SJCRH30 (cell line): ENCODE measurements at regions not wholly inside any gene's neighbourhood (a gene's known extent, or its start where the extent isn't known, plus 50 kb on each side); places are given as distances from the start of the nearest gene placed in this dataset.

ENCODE experiments used
- DNase-seq, 2 experiments: peaks; one replicate each; pipeline ENCODE4 v3.0.0-alpha.2; 2015 to 2020
- H3K27ac ChIP-seq: fragments of 250-450 bp; sonication (Bioruptor Pico); 2 replicates; pipeline ENCODE4 v1.5.1; 2020; ENCODE audit warnings: mild to moderate bottlenecking, moderate library complexity
- H3K27me3 ChIP-seq: fragments of 250-450 bp; sonication (Bioruptor Pico); 2 replicates; pipeline ENCODE4 v1.5.1; 2020; ENCODE audit warnings: mild to moderate bottlenecking, moderate library complexity
- H3K36me3 ChIP-seq: fragments of 250-450 bp; sonication (Bioruptor Pico); 2 replicates; pipeline ENCODE4 v1.5.1; 2020; ENCODE audit warnings: mild to moderate bottlenecking, moderate library complexity
- H3K4me1 ChIP-seq: fragments of 250-450 bp; sonication (Bioruptor Pico); 2 replicates; pipeline ENCODE4 v1.5.1; 2020; ENCODE audit warnings: mild to moderate bottlenecking, moderate library complexity
- H3K4me3 ChIP-seq: fragments of 250-450 bp; sonication (Bioruptor Pico); 2 replicates; pipeline ENCODE4 v1.5.1; 2020; ENCODE audit warnings: mild to moderate bottlenecking, moderate library complexity
- H3K9me3 ChIP-seq: fragments of 250-450 bp; sonication (Bioruptor Pico); replicated peaks from 2 replicates; pipeline ENCODE4 v1.5.1; 2020; ENCODE audit warnings: mild to moderate bottlenecking, moderate library complexity

DNA sequence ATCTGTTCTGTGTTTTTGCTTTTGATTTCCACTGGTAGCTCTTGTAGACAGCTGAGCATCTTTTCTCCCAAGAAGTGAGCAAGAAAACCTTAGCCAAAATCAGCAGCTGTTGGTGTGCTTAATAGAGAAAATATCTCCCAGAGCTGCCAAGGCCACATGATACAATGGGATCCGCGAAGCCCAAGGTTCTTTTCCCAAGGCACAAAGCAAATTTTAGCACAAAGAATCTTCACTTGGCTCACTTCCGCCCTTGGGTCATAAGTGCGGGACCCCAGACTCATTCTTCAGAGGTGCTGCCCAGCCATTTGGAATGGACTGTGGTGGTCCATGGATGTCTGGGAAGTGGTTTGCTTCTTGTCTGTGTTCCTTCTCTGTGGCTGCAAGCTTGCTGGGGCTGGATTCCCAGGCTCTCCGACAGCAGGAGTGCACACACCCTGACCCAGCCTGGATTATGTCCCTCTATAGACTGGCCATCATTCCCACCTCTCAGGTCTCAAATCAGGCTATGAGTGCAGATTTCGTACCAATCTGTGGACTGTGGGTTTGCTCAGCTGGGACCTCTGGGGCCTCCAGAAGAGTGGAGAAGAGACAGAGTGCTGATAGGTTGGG, 93.0 kb upstream of the TMEM72 start:
- no peaks in the 10 kb centered on the region for H3K27me3 ChIP-seq
- H3K9me3 ChIP-seq = no peaks in the 10 kb centered on the region
- no peaks in the 10 kb centered on the region for H3K36me3 ChIP-seq
- H3K4me1 ChIP-seq = no peaks in the 10 kb centered on the region
- no peak for DNase-seq
- no peak overlapping the region for H3K4me3 ChIP-seq
- no peak overlapping the region for H3K27ac ChIP-seq

DNA sequence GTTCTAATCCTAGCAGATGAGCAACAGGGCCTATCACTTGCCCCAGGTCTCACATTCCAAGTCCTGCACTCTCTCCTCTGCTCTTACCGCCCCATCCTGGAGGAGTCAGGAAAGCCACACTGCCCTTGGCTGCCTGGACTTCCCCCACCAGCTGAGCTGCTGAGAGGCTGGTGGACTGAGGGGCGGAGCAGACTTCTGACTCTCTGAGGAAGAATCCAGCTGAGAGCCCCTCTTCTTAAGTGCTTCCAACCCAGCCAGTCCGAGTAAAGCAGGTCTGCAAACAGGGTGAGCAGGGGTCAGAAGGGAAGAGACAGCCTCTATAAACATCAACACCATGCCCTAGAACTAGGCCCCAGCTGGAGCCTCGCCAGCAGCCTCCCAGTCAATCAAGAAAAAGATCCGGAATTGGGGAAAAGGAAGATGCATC, 92.4 kb upstream of the TMEM72 start:
- Histone ChIP-seq H3K4me3 (no peak overlapping the region), H3K27ac (no peak overlapping the region), H3K4me1 (no peaks in the 10 kb centered on the region), H3K27me3 (no peaks in the 10 kb centered on the region), H3K36me3 (no peaks in the 10 kb centered on the region), H3K9me3 (no peaks in the 10 kb centered on the region)
- no peak for DNase-seq

DNA sequence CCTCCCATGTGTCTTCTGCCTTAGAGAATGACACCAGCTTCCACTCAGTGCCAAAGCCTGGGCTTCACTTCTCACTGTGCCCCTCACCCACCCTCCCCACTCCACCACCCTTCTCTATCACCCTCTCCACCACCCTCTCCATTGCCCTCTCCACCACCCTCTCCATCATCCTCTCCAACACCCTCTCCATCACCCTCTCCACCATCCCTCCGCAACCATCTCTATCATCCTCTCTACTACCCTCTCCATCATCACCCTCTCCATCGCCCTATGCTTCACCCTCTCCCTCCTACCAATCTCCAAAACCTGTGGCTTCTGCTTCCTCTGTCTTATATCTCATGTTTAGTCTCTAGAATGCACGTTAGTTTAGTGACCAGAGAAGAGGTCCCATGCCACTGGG, 91.0 kb upstream of the TMEM72 start:
- Histone ChIP-seq H3K27ac (no peak overlapping the region), H3K9me3 (no peaks in the 10 kb centered on the region), H3K4me1 (no peaks in the 10 kb centered on the region), H3K36me3 (no peaks in the 10 kb centered on the region), H3K27me3 (no peaks in the 10 kb centered on the region), H3K4me3 (no peak overlapping the region)
- DNase-seq = no peak

DNA sequence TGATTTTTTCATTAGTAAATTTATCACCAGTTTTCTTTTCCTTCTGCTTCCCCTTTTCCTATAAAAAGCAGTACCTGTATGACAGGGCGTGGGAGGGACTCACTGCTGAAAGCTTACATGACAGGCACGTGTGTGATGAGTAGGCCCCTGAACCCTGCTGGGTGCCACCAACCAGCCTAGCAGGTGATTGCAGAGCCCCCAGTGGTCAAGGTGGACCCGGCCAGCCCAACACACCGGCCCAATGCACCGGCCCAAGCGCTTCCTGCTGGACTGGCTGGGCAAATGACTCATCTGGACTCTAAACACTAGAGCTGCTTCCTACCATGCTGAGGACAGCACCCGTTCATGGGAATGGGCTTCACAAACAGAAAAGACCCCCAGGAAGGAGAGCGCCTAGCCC, 89.8 kb upstream of the TMEM72 start:
- no peak for DNase-seq
- no peaks in the 10 kb centered on the region for H3K27me3 ChIP-seq
- H3K4me1 ChIP-seq = no peaks in the 10 kb centered on the region
- H3K4me3 ChIP-seq = no peak overlapping the region
- H3K9me3 ChIP-seq = no peaks in the 10 kb centered on the region
- H3K27ac ChIP-seq = no peak overlapping the region
- H3K36me3 ChIP-seq = no peaks in the 10 kb centered on the region

DNA sequence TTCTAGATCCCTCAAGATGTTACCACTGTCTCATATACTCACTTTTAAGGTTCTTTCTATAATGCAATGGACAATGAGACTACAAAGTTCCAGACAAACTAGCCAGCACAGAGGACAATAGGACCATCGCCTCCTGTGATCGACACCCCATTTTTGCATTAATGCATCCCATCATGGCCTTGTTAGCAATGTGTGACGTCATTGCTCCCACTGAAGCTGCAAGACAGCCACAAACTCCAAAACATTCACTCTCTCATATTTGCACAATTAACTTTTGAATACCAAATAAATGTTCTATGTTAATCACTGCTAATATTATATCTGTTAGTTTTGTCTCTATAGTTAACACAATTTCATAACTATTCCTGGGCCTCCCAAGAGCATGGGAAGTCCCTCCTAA, 88.8 kb upstream of the TMEM72 start:
- no peaks in the 10 kb centered on the region for H3K9me3 ChIP-seq
- H3K4me1 ChIP-seq = no peaks in the 10 kb centered on the region
- no peak overlapping the region for H3K27ac ChIP-seq
- no peak for DNase-seq
- no peaks in the 10 kb centered on the region for H3K27me3 ChIP-seq
- no peaks in the 10 kb centered on the region for H3K36me3 ChIP-seq
- no peak overlapping the region for H3K4me3 ChIP-seq

DNA sequence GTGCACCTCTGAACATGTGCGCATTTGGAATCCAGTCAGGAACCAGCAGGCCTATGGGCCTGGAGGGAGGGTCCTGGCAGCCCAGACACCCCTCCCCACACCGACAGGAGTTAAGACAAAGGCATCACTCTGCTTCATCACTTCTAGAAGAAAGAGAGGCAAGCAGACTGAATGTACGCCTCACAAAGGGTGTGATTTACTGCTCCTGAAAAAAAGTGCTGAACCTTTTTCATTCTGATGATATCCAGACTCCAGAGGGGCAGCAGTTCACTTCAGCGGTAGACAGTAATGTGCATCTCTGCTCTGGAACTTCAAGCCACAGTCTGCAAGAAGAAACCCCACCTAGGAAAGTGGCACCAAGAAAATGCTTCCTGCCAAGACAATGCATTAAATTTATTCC, 88.2 kb upstream of the TMEM72 start:
- DNase-seq = no peak
- Histone ChIP-seq H3K4me3 (no peak overlapping the region), H3K27me3 (no peaks in the 10 kb centered on the region), H3K27ac (no peak overlapping the region), H3K9me3 (no peaks in the 10 kb centered on the region), H3K4me1 (no peaks in the 10 kb centered on the region), H3K36me3 (no peaks in the 10 kb centered on the region)

DNA sequence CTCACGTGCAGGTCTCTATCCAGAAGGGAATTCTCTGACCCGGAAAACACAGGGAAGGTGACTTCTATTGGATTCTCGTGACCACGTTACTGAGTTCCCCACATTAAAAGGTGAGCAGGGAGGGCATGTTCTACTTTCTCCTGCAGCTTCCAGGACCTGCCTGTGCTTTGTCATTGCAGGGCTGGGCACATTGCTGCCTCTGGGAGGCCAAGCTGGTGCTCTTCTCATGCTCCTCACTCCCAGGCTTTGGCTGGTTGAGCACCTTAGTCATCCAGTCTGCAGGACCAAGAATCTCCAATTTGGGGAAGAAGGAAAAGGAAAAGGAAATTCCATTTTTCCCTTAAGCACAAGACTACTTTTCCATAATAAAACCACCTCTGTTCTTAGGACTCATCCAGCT, 86.5 kb upstream of the TMEM72 start:
- Histone ChIP-seq H3K27me3 (no peaks in the 10 kb centered on the region), H3K36me3 (no peaks in the 10 kb centered on the region), H3K9me3 (no peaks in the 10 kb centered on the region), H3K27ac (no peak overlapping the region), H3K4me1 (no peaks in the 10 kb centered on the region), H3K4me3 (no peak overlapping the region)
- DNase-seq = no peak

DNA sequence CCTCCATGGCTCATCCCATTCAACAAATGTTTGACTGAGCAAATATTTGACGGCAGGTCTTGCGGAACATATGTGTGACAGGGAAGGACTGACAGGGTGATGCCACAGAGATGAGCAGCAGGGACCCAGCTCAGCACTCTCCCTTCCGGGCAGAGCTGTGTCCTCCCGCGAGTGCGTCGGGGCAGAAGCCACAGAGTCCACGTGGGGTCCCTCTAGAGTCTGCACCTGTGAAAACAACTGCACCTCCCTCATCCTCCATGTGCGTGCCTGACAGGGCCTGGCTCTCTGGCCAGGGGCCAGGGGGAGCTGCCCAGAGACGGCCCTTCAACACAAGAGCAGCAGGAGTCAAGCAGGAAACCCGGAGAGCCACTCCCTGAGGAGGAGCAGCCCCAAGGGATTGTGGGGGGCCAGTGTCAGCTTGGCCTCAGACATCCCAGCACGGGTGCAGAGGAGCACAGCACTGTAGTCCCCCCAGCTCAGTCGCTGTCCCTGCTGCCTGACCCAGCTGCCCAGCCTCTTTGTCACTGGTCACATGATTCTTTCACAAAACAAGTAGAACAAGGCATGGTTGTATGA, 83.6 kb upstream of the TMEM72 start:
- peak in 1 of 2 experiments; percentile 1 for DNase-seq
- Histone ChIP-seq H3K27ac (no peak overlapping the region), H3K9me3 (no peaks in the 10 kb centered on the region), H3K4me3 (no peak overlapping the region), H3K27me3 (no peaks in the 10 kb centered on the region), H3K4me1 (no peaks in the 10 kb centered on the region), H3K36me3 (no peaks in the 10 kb centered on the region)

DNA sequence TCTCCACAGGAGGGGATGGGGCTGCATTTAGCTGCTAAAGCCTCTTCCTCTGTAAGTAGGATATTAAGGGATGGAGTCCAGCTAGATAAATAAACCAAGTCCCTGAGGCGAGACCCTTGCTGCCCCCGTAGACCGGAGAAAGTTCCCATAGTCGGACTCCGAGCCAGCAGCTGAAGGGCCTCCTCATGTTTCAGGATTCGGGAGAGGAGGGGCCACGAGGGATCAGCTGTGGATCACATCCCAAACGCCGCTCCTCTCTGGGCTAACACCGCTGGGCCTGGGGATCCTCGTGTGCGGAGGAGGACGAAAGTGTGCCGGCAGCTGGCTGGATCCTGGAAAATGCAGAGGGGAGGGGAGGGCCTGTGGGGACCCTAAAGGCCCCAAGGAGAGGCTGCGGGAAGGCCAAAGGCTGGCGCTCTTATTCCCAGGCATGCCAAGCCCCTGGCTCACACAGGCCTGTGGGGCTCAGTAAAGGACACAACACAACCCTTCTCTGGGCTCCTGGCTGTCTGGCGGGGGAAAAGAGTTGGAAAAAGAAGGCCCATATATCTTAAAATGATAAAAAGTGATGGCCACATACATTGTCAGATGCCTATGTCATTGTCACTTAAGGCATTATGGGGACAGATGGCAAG, 82.5 kb upstream of the TMEM72 start:
- Histone ChIP-seq H3K4me1 (no peaks in the 10 kb centered on the region), H3K36me3 (no peaks in the 10 kb centered on the region), H3K27ac (no peak overlapping the region), H3K9me3 (no peaks in the 10 kb centered on the region), H3K27me3 (no peaks in the 10 kb centered on the region), H3K4me3 (no peak overlapping the region)
- DNase-seq = peak; percentile 21 to 57

DNA sequence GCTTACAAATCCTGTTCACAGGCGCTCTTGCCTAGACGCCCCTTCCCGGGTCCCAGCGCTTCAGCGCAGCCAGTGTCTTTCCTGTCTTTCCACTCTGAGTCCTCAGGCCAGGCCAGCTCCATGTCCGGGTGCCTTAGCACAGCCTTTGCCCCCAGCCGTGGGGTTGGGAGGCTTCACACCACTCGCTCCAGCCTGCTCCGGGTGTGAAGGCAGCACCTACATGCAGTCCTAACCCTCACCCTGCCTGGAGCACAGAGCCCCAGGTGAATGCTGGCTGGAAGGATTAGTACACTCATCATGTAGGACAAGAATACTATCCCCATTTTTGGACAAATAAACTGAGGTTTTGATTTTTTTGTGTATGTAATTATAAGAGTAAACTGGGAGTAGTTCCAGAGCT, 81.7 kb upstream of the TMEM72 start:
- Histone ChIP-seq H3K36me3 (no peaks in the 10 kb centered on the region), H3K4me1 (no peaks in the 10 kb centered on the region), H3K4me3 (no peak overlapping the region), H3K27ac (no peak overlapping the region), H3K27me3 (no peaks in the 10 kb centered on the region), H3K9me3 (no peaks in the 10 kb centered on the region)
- DNase-seq = no peak

DNA sequence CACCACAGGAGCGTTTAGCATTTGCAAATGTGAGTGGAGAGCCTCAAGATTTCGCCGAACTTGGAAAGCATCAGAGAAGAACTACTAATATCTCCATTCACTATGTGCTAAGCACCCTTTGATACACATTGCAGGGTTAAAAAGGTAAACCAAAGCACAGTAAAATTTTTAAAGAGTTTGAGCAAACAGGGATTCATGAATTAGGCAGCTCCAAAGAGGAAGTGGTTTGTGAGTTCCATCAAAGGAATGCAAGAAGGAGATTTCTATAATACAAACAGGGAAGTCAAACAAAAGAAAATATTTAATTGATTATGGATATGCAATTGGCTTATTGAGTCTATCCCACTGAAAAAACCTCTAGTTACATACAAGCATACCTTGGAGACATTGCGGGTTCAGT, 81.1 kb upstream of the TMEM72 start:
- no peaks in the 10 kb centered on the region for H3K4me1 ChIP-seq
- no peaks in the 10 kb centered on the region for H3K36me3 ChIP-seq
- H3K27ac ChIP-seq = no peak overlapping the region
- no peaks in the 10 kb centered on the region for H3K27me3 ChIP-seq
- no peak overlapping the region for H3K4me3 ChIP-seq
- no peaks in the 10 kb centered on the region for H3K9me3 ChIP-seq
- DNase-seq = no peak

DNA sequence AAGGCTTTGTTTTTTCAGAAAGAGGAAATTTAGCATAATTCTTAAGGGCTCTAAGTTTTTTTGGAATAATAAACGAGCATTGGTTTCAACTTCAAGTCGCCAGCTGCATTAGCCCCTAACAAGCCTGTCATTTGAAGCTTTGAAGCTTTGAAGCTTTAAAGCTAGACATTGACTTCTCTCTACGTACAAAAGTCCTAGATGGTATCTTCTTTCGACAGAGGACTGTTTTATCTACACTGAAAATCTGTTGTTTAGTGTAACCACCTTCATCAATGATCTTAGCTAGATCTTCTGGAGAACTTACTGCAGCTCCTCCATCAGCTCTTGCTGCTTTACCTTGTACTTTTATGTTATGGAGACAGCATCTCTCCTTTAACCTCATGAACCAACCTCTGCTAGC, 79.6 kb upstream of the TMEM72 start:
- Histone ChIP-seq H3K4me1 (no peaks in the 10 kb centered on the region), H3K9me3 (no peaks in the 10 kb centered on the region), H3K27ac (no peak overlapping the region), H3K27me3 (no peaks in the 10 kb centered on the region), H3K36me3 (no peaks in the 10 kb centered on the region), H3K4me3 (no peak overlapping the region)
- DNase-seq = no peak

DNA sequence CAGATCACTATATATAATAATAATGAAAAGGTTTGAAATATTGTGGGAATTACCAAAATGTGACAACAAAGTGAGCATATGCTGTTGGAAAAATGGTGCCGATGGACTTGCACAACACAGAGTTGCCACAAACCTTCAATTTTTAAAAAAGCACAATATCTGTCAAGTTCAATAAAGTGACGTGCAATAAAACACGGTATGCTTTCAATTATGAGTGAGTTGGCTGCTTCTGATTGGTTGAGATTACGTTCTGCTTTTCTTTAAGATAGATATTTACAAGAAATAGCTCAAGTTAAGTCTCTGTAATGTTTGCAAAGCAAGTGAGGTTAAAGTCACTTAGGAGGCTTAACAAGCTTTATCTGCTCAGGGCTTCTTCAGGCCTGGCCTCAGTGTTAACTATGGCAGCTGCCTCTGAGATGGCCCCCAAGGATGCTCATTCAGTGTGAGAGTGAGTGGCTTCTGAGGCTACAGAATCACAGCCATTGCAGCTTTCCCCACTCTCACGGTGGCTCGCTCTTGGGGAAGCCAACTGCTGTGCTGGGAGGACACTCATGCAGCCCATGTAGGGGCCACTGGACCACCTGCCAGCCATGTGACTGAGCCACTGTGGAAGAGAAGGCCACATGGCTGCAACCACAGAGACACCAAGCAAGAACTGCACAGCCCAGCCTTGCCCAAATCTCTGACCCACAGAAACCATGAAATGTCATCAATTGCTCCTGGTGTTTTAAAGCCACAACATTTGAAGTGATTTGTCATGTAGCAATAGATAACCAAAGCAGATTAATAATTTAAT, 78.3 kb upstream of the TMEM72 start:
- H3K4me3 ChIP-seq = no peak overlapping the region
- DNase-seq = no peak
- H3K27ac ChIP-seq = no peak overlapping the region
- H3K27me3 ChIP-seq = no peaks in the 10 kb centered on the region
- H3K4me1 ChIP-seq = no peaks in the 10 kb centered on the region
- no peaks in the 10 kb centered on the region for H3K9me3 ChIP-seq
- H3K36me3 ChIP-seq = no peaks in the 10 kb centered on the region

DNA sequence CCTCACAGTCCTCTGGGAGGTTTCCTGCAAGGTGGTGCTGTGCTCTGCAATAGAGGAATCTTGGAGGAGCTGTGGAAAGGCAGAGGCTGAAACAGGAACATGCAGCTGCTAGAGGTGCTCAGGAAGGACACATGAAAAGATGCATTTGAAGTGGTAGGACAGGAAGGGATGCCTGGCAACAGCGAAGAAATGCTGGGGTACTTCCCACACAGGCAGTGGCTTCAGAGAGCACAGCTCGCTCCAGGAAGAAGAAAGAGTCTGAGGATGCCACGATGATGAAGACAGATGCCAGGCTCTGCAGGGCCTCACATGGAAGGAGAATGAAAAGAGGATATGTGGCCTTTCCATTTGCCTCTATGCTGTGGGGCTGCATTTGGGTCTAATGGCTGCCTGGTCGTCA, 77.0 kb upstream of the TMEM72 start:
- no peak for DNase-seq
- H3K36me3 ChIP-seq = no peaks in the 10 kb centered on the region
- no peaks in the 10 kb centered on the region for H3K27me3 ChIP-seq
- no peak overlapping the region for H3K27ac ChIP-seq
- no peaks in the 10 kb centered on the region for H3K9me3 ChIP-seq
- H3K4me1 ChIP-seq = no peaks in the 10 kb centered on the region
- H3K4me3 ChIP-seq = no peak overlapping the region

DNA sequence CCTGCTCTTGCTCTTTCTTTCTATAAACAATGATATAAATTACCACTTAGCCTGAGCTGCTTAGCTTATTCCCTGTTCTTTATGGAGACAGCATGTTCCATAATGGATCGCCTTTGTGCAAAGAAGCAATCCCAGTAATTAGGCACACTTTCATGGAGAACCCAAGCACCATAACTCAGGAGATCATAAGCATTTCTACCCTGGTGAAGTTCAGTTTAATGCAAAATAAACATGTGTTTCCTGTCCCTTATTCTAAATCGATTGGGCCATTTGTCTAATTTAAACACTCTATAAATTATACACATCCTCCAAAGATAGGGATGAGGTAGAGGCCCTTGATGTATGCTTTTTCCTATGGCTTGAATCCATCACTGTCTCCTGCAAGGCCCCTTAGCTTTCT, 75.8 kb upstream of the TMEM72 start:
- H3K4me3 ChIP-seq = no peak overlapping the region
- no peaks in the 10 kb centered on the region for H3K4me1 ChIP-seq
- H3K27me3 ChIP-seq = no peaks in the 10 kb centered on the region
- no peaks in the 10 kb centered on the region for H3K9me3 ChIP-seq
- DNase-seq = no peak
- no peaks in the 10 kb centered on the region for H3K36me3 ChIP-seq
- H3K27ac ChIP-seq = no peak overlapping the region
